ENCODE measurements at regions not wholly inside any gene's neighbourhood (a gene's known extent, or its start where the extent isn't known, plus 50 kb on each side); places are given as distances from the start of the nearest gene placed in this dataset.

DNA sequence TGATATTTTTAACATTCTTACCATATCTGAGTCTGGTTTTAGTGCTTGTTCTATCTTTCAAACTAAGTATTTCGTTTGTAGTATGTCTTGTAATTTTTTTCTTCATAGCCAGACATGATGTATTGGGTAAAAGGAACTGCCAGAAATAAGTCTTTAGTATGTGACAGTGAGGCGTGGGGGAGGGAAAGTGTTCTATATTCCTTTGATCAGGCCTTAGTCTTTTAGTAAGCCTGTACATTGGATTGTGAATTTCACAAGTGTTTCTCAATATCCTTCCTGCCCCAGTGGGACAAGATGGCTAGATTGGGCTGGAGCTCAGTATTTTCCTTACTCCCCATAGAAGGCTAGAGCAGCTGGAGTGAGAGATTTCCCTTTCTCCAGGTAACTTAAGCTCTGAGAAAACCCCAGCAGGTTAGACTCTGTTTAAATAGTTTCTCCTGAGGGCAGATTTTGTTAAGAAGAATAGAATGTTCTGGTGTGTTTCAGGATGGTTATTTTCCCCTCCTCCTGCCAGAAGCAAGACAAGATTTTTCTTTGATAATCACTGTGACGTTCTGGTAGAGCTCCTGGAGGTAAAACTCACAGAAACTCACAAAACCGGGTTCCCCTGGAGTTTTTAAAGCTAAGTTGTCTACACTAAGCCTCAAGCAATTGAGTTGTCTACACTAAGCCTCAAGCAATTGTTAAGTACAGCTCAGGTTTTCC lies 140.7 kb upstream of the ARPP21 start:
- ChIA-PET SMC1A (ENCODE audit: uncharacterized antibody, unreplicated experiment) (no interaction called here), RAD21 (ENCODE audit: unreplicated experiment) (no interaction called here), POLR2A (no interaction called here), CTCF (no interaction called here)
- no peak for FAIRE-seq
- Histone ChIP-seq H3K4me3 (no peak overlapping the region), H3K4me2 (ENCODE audit: control insufficient read depth, insufficient read depth) (no peak overlapping the region), H3K9ac (ENCODE audit: control insufficient read depth, insufficient read depth, low read length) (no peak overlapping the region), H3K27me3 (replicated peaks in 1 of 2; ENCODE audit: control insufficient read depth in 2 of 2, insufficient read depth in 2 of 2, low read length in 1 of 2) (no peaks in the 10 kb centered on the region), H3K79me2 (ENCODE audit: control insufficient read depth, insufficient read depth, low read length) (no peaks in the 10 kb centered on the region), H2AFZ (ENCODE audit: control insufficient read depth, low read depth, low read length) (no peak overlapping the region), H3K9me3 (replicated peaks; ENCODE audit: control insufficient read depth, insufficient read depth, low read length) (no peaks in the 10 kb centered on the region), H4K20me1 (ENCODE audit: control insufficient read depth, insufficient read depth) (no peaks in the 10 kb centered on the region), H3K36me3 (ENCODE audit: control insufficient read depth in 2 of 2, insufficient read depth in 2 of 2, low read length in 1 of 2) (no peaks in the 10 kb centered on the region), H3K27ac (ENCODE audit: control insufficient read depth, insufficient read depth) (no peak overlapping the region), H3K4me1 (ENCODE audit: control insufficient read depth, insufficient read depth, low read length) (no peaks in the 10 kb centered on the region)
- ATAC-seq = no peak
- TF ChIP-seq ASH2L (IDR thresholded peaks at IDR 0.05; ENCODE audit: borderline replicate concordance, low read depth) (no peak), SMARCA5 (IDR thresholded peaks at IDR 0.05) (no peak), EED (IDR thresholded peaks at IDR 0.05; ENCODE audit: low read depth) (no peak), STAT3 (IDR thresholded peaks at IDR 0.05; ENCODE audit: low read depth, low read length) (no peak), ZSCAN29 (IDR thresholded peaks at IDR 0.05) (no peak), CREB1 (IDR thresholded peaks at IDR 0.05; ENCODE audit: low read depth) (no peak), ZNF207 (IDR thresholded peaks at IDR 0.05; ENCODE audit: borderline replicate concordance) (no peak), MYC (IDR thresholded peaks at IDR 0.05; ENCODE audit: insufficient read depth, insufficient read length, insufficient replicate concordance, low read length, severe bottlenecking) (no peak), STAT1 (conservative IDR thresholded peaks at IDR 0.05) (no peak), FOXM1 (IDR thresholded peaks at IDR 0.05; ENCODE audit: low read depth, low read length) (no peak), MTA3 (IDR thresholded peaks at IDR 0.05; ENCODE audit: borderline replicate concordance, low read length) (no peak)
- TF ChIP-seq, protein P1, sequence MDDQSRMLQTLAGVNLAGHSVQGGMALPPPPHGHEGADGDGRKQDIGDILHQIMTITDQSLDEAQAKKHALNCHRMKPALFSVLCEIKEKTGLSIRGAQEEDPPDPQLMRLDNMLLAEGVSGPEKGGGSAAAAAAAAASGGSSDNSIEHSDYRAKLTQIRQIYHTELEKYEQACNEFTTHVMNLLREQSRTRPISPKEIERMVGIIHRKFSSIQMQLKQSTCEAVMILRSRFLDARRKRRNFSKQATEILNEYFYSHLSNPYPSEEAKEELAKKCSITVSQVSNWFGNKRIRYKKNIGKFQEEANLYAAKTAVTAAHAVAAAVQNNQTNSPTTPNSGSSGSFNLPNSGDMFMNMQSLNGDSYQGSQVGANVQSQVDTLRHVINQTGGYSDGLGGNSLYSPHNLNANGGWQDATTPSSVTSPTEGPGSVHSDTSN (IDR thresholded peaks at IDR 0.05; ENCODE audit: insufficient replicate concordance, low read depth, low read length) = no peak
- TF ChIP-seq, protein P2, sequence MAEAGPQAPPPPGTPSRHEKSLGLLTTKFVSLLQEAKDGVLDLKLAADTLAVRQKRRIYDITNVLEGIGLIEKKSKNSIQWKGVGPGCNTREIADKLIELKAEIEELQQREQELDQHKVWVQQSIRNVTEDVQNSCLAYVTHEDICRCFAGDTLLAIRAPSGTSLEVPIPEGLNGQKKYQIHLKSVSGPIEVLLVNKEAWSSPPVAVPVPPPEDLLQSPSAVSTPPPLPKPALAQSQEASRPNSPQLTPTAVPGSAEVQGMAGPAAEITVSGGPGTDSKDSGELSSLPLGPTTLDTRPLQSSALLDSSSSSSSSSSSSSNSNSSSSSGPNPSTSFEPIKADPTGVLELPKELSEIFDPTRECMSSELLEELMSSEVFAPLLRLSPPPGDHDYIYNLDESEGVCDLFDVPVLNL (IDR thresholded peaks at IDR 0.05; ENCODE audit: low read depth, low read length) = no peak
- TF ChIP-seq, protein P3, sequence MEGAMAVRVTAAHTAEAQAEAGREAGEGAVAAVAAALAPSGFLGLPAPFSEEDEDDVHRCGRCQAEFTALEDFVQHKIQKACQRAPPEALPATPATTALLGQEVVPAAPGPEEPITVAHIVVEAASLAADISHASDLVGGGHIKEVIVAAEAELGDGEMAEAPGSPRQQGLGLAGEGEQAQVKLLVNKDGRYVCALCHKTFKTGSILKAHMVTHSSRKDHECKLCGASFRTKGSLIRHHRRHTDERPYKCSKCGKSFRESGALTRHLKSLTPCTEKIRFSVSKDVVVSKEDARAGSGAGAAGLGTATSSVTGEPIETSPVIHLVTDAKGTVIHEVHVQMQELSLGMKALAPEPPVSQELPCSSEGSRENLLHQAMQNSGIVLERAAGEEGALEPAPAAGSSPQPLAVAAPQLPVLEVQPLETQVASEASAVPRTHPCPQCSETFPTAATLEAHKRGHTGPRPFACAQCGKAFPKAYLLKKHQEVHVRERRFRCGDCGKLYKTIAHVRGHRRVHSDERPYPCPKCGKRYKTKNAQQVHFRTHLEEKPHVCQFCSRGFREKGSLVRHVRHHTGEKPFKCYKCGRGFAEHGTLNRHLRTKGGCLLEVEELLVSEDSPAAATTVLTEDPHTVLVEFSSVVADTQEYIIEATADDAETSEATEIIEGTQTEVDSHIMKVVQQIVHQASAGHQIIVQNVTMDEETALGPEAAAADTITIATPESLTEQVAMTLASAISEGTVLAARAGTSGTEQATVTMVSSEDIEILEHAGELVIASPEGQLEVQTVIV (IDR thresholded peaks at IDR 0.05; ENCODE audit: borderline replicate concordance, partially characterized antibody) = no peak
- intact Hi-C loops (cut with micrococcal nuclease; ENCODE audit: unreplicated experiment) (no loop called here), in situ Hi-C loops (cut with MboI) (no loop called here)
- BruUV-seq (replicated peaks) = no TSS peak
- WGBS (ENCODE audit: insufficient coverage, insufficient replicate concordance, low lambda C conversion rate, missing lambda C conversion rate) = 9% methylated on average over 4 of the region's 4 CpGs
- no peak for DNase-seq (ENCODE audit: low read depth, low spot score)
